Astrocyte (in vitro differentiated cells and primary cell): ENCODE measurements at regions not wholly inside any gene's neighbourhood (a gene's known extent, or its start where the extent isn't known, plus 50 kb on each side); places are given as distances from the start of the nearest gene placed in this dataset.

Experiments
- CTCF ChIP-seq: IDR thresholded peaks from 2 replicates; pipeline ENCODE4 v1.5.1; 2011; ENCODE audit warnings: low read depth, mild to moderate bottlenecking, inconsistent platforms, low read length, moderate library complexity; ENCODE audit not compliant: insufficient read depth
- EZH2 ChIP-seq: IDR thresholded peaks from 2 replicates; pipeline ENCODE4 v1.6.1; 2012; ENCODE audit warnings: mild to moderate bottlenecking, low read length, inconsistent platforms; ENCODE audit not compliant: insufficient read depth

- TF ChIP-seq CTCF (peak; percentile 79), EZH2 (no peak)
Measured at GRCh38 chr2:9139491-9140443, 66.8 kb upstream of the ASAP2 start.
